MM.1S (cell line): ENCODE measurements at regions not wholly inside any gene's neighbourhood (a gene's known extent, or its start where the extent isn't known, plus 50 kb on each side); places are given as distances from the start of the nearest gene placed in this dataset.

Experiments used
- DNase-seq: peaks from one replicate; pipeline ENCODE4 v3.0.0-alpha.2; 2015
- H2AFZ ChIP-seq: fragments of 300-600 bp; sonication (generic); 2 replicates; pipeline ENCODE4 v1.6.0; 2016; ENCODE audit warnings: antibody characterized with exemption, low read length
- H3F3A ChIP-seq: fragments of 300-600 bp; sonication (generic); 2 replicates; pipeline ENCODE4 v1.6.1; 2016; ENCODE audit warnings: mild to moderate bottlenecking, antibody characterized with exemption, low read length, moderate library complexity, mixed read lengths; ENCODE audit not compliant: insufficient read depth
- H3K27ac ChIP-seq: fragments of 300-600 bp; sonication (generic); 2 replicates; pipeline ENCODE4 v1.5.1; 2016; ENCODE audit warnings: mild to moderate bottlenecking, low read length
- H3K27me3 ChIP-seq: fragments of 300-600 bp; sonication (generic); replicated peaks from 2 replicates; pipeline ENCODE4 v1.6.0; 2016; ENCODE audit warnings: low read length; ENCODE audit not compliant: insufficient read depth
- H3K36me3 ChIP-seq: fragments of 300-600 bp; sonication (generic); replicated peaks from 2 replicates; pipeline ENCODE4 v1.6.1; 2016; ENCODE audit warnings: mild to moderate bottlenecking, low read length, mixed read lengths; ENCODE audit not compliant: insufficient read depth
- H3K4me1 ChIP-seq: fragments of 300-600 bp; sonication (generic); 2 replicates; pipeline ENCODE4 v1.6.1; 2016; ENCODE audit warnings: low read length, mixed read lengths
- H3K4me2 ChIP-seq: fragments of 300-600 bp; sonication (generic); 2 replicates; pipeline ENCODE4 v1.6.0; 2016; ENCODE audit warnings: low read depth, low read length
- H3K4me3 ChIP-seq: fragments of 300-600 bp; sonication (generic); 2 replicates; pipeline ENCODE4 v1.5.1; 2016; ENCODE audit warnings: low read length, mixed read lengths
- H3K79me2 ChIP-seq: fragments of 300-600 bp; sonication (generic); 2 replicates; pipeline ENCODE4 v1.6.1; 2016; ENCODE audit warnings: mixed run types, low read length, mixed read lengths
- H3K9ac ChIP-seq: fragments of 300-600 bp; sonication (generic); 2 replicates; pipeline ENCODE4 v1.6.1; 2016; ENCODE audit warnings: low read length, mixed read lengths
- H3K9me2 ChIP-seq: fragments of 300-600 bp; sonication (generic); replicated peaks from 2 replicates; pipeline ENCODE4 v1.6.1; 2016; ENCODE audit warnings: mild to moderate bottlenecking, low read length, mixed read lengths; ENCODE audit not compliant: insufficient read depth
- H3K9me3 ChIP-seq: fragments of 300-600 bp; sonication (generic); replicated peaks from 2 replicates; pipeline ENCODE4 v1.6.1; 2016; ENCODE audit warnings: mild to moderate bottlenecking, low read length, mixed read lengths; ENCODE audit not compliant: insufficient read depth
- H4K20me1 ChIP-seq: fragments of 300-600 bp; sonication (generic); 2 replicates; pipeline ENCODE4 v1.6.1; 2016; ENCODE audit warnings: mild to moderate bottlenecking, low read length, moderate library complexity, mixed read lengths; ENCODE audit not compliant: insufficient read depth
- EZH2 ChIP-seq: fragments of 300-600 bp; sonication (generic); optimal IDR thresholded peaks from 2 replicates; pipeline ENCODE3; 2017; ENCODE audit warnings: low read depth, mild to moderate bottlenecking, antibody characterized with exemption, low read length, mixed read lengths
- EZH2phosphoT487 ChIP-seq: fragments of 300-600 bp; sonication (generic); IDR thresholded peaks from 2 replicates; pipeline ENCODE4 v1.6.1; 2018; ENCODE audit warnings: antibody characterized with exemption, low read length
- TF ChIP-seq, protein P1 (sequence below): fragments of 300-600 bp; sonication (generic); IDR thresholded peaks from 2 replicates; pipeline ENCODE4 v1.5.1; 2016; ENCODE audit warnings: antibody characterized with exemption, low read length, mixed read lengths

GRCh38 chr1:10853701-10854100 is 57.3 kb upstream of the CASZ1 start:
- Histone ChIP-seq H3K27ac (no peak overlapping the region), H3K4me2 (no peak overlapping the region), H3F3A (no peaks in the 10 kb centered on the region), H3K36me3 (no peaks in the 10 kb centered on the region), H3K9ac (no peak overlapping the region), H3K9me3 (no peaks in the 10 kb centered on the region), H2AFZ (no peak overlapping the region), H3K27me3 (peaks cover 92% of the 10 kb centered on the region), H3K4me3 (no peak overlapping the region), H3K79me2 (no peaks in the 10 kb centered on the region), H4K20me1 (no peaks in the 10 kb centered on the region), H3K9me2 (no peaks in the 10 kb centered on the region), H3K4me1 (no peaks in the 10 kb centered on the region)
- DNase-seq, result no peak
- TF ChIP-seq EZH2 (no peak), EZH2phosphoT487 (no peak)
- TF ChIP-seq, protein P1, sequence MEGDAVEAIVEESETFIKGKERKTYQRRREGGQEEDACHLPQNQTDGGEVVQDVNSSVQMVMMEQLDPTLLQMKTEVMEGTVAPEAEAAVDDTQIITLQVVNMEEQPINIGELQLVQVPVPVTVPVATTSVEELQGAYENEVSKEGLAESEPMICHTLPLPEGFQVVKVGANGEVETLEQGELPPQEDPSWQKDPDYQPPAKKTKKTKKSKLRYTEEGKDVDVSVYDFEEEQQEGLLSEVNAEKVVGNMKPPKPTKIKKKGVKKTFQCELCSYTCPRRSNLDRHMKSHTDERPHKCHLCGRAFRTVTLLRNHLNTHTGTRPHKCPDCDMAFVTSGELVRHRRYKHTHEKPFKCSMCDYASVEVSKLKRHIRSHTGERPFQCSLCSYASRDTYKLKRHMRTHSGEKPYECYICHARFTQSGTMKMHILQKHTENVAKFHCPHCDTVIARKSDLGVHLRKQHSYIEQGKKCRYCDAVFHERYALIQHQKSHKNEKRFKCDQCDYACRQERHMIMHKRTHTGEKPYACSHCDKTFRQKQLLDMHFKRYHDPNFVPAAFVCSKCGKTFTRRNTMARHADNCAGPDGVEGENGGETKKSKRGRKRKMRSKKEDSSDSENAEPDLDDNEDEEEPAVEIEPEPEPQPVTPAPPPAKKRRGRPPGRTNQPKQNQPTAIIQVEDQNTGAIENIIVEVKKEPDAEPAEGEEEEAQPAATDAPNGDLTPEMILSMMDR, result no peak

GRCh38 chr1:10854856-10855459 is 58.5 kb upstream of the CASZ1 start:
- TF ChIP-seq EZH2 (no peak), EZH2phosphoT487 (no peak)
- TF ChIP-seq, protein P1, result no peak
- Histone ChIP-seq H3K4me3 (no peak overlapping the region), H3K27ac (no peak overlapping the region), H3F3A (no peaks in the 10 kb centered on the region), H3K4me1 (no peaks in the 10 kb centered on the region), H2AFZ (no peak overlapping the region), H3K27me3 (peaks cover 92% of the 10 kb centered on the region), H3K9ac (no peak overlapping the region), H3K4me2 (no peak overlapping the region), H3K79me2 (no peaks in the 10 kb centered on the region), H3K9me2 (no peaks in the 10 kb centered on the region), H3K9me3 (no peaks in the 10 kb centered on the region), H3K36me3 (no peaks in the 10 kb centered on the region), H4K20me1 (no peaks in the 10 kb centered on the region)
- no peak for DNase-seq

GRCh38 chr1:10856176-10856683 is 59.8 kb upstream of the CASZ1 start:
- H3K4me3 ChIP-seq, result no peak overlapping the region
- TF ChIP-seq, protein P1, result no peak
- TF ChIP-seq EZH2 (no peak), EZH2phosphoT487 (no peak)
- no peaks in the 10 kb centered on the region for H3K4me1 ChIP-seq
- no peaks in the 10 kb centered on the region for H3K9me2 ChIP-seq
- H3K79me2 ChIP-seq, result no peaks in the 10 kb centered on the region
- H3K36me3 ChIP-seq, result no peaks in the 10 kb centered on the region
- no peak overlapping the region for H3K27ac ChIP-seq
- H3K9ac ChIP-seq, result no peak overlapping the region
- no peak for DNase-seq
- no peak overlapping the region for H2AFZ ChIP-seq
- peaks cover 92% of the 10 kb centered on the region for H3K27me3 ChIP-seq
- H3K4me2 ChIP-seq, result no peak overlapping the region
- H4K20me1 ChIP-seq, result no peaks in the 10 kb centered on the region
- no peaks in the 10 kb centered on the region for H3K9me3 ChIP-seq
- H3F3A ChIP-seq, result no peaks in the 10 kb centered on the region
